ENCODE measurements at regions not wholly inside any gene's neighbourhood (a gene's known extent, or its start where the extent isn't known, plus 50 kb on each side); places are given as distances from the start of the nearest gene placed in this dataset.

GRCh38 chr4:63817196-63817865, 591.9 kb downstream of the TECRL start:
- Histone ChIP-seq H3K27ac (ENCODE audit: control insufficient read depth, insufficient read depth) (no peak overlapping the region), H3K9ac (ENCODE audit: control insufficient read depth, insufficient read depth, low read length) (no peak overlapping the region), H3K36me3 (ENCODE audit: control insufficient read depth in 2 of 2, insufficient read depth in 2 of 2, low read length in 1 of 2) (no peaks in the 10 kb centered on the region), H3K4me3 (no peak overlapping the region), H2AFZ (ENCODE audit: control insufficient read depth, low read depth, low read length) (no peak overlapping the region), H3K4me1 (ENCODE audit: control insufficient read depth, insufficient read depth, low read length) (no peaks in the 10 kb centered on the region), H3K9me3 (replicated peaks; ENCODE audit: control insufficient read depth, insufficient read depth, low read length) (no peaks in the 10 kb centered on the region), H3K4me2 (ENCODE audit: control insufficient read depth, insufficient read depth) (no peak overlapping the region), H4K20me1 (ENCODE audit: control insufficient read depth, insufficient read depth) (no peaks in the 10 kb centered on the region), H3K79me2 (ENCODE audit: control insufficient read depth, insufficient read depth, low read length) (no peaks in the 10 kb centered on the region), H3K27me3 (replicated peaks in 1 of 2; ENCODE audit: control insufficient read depth in 2 of 2, insufficient read depth in 2 of 2, low read length in 1 of 2) (no peaks in the 10 kb centered on the region)
- TF ChIP-seq IRF4 (IDR thresholded peaks at IDR 0.05; ENCODE audit: low read depth, low read length) (no peak), TCF3 (IDR thresholded peaks at IDR 0.05; ENCODE audit: borderline replicate concordance, insufficient read depth, low read depth, low read length) (no peak), ZZZ3 (IDR thresholded peaks at IDR 0.05; ENCODE audit: control insufficient read depth, insufficient read length, low read depth) (no peak), HDGF (IDR thresholded peaks at IDR 0.05) (no peak), SUPT20H (IDR thresholded peaks at IDR 0.05; ENCODE audit: borderline replicate concordance, control insufficient read depth, low read depth, low read length) (no peak), CBX5 (IDR thresholded peaks at IDR 0.05; ENCODE audit: low read depth) (no peak)
- TF ChIP-seq, protein P1, sequence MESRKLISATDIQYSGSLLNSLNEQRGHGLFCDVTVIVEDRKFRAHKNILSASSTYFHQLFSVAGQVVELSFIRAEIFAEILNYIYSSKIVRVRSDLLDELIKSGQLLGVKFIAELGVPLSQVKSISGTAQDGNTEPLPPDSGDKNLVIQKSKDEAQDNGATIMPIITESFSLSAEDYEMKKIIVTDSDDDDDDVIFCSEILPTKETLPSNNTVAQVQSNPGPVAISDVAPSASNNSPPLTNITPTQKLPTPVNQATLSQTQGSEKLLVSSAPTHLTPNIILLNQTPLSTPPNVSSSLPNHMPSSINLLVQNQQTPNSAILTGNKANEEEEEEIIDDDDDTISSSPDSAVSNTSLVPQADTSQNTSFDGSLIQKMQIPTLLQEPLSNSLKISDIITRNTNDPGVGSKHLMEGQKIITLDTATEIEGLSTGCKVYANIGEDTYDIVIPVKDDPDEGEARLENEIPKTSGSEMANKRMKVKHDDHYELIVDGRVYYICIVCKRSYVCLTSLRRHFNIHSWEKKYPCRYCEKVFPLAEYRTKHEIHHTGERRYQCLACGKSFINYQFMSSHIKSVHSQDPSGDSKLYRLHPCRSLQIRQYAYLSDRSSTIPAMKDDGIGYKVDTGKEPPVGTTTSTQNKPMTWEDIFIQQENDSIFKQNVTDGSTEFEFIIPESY (IDR thresholded peaks at IDR 0.05): no peak
- ATAC-seq (no peak), FAIRE-seq (no peak), DNase-seq (ENCODE audit: low read depth, low spot score) (no peak)
- CTCF ChIA-PET: interaction anchor here (1.1 kb wide), 1 partner anchor 9 kb away, joined by 3 read pairs; no protein-coding TSS in a partner anchor
- POLR2A ChIA-PET: no interaction called here
- in situ Hi-C loops (cut with MboI) (no loop called here), intact Hi-C loops (cut with micrococcal nuclease; ENCODE audit: unreplicated experiment) (no loop called here)
- no TSS peak for BruUV-seq (replicated peaks)
- RAD21 ChIA-PET (ENCODE audit: unreplicated experiment): no interaction called here
- SMC1A ChIA-PET (ENCODE audit: uncharacterized antibody, unreplicated experiment): no interaction called here
- 43% methylated on average over 11 of the region's 11 CpGs for WGBS (ENCODE audit: insufficient coverage, insufficient replicate concordance, low lambda C conversion rate, missing lambda C conversion rate)

Measured in GM12878 (cell line).